ENCODE measurements at regions not wholly inside any gene's neighbourhood (a gene's known extent, or its start where the extent isn't known, plus 50 kb on each side); places are given as distances from the start of the nearest gene placed in this dataset.

GRCh38 chr10:7035126-7035761, 375.6 kb downstream of the SFMBT2 start:
- no peak for ATAC-seq
- H3K4me3 ChIP-seq = no peak overlapping the region
- WGBS, 4 donors = 66 to 76% (median 72%) methylated on average over 10 of the region's 10 CpGs
- H3K27ac ChIP-seq = no peak overlapping the region
- intact Hi-C loops (cut with DNase I) = loop anchor here in 1 of 10 donors (10.0 kb wide), 1 partner anchor 60 kb away; no protein-coding TSS in a partner anchor
- no peaks in the 10 kb centered on the region for H3K36me3 ChIP-seq
- DNase-seq = no peak
- H3K9me3 ChIP-seq = no peaks in the 10 kb centered on the region
- TF ChIP-seq, protein P1, sequence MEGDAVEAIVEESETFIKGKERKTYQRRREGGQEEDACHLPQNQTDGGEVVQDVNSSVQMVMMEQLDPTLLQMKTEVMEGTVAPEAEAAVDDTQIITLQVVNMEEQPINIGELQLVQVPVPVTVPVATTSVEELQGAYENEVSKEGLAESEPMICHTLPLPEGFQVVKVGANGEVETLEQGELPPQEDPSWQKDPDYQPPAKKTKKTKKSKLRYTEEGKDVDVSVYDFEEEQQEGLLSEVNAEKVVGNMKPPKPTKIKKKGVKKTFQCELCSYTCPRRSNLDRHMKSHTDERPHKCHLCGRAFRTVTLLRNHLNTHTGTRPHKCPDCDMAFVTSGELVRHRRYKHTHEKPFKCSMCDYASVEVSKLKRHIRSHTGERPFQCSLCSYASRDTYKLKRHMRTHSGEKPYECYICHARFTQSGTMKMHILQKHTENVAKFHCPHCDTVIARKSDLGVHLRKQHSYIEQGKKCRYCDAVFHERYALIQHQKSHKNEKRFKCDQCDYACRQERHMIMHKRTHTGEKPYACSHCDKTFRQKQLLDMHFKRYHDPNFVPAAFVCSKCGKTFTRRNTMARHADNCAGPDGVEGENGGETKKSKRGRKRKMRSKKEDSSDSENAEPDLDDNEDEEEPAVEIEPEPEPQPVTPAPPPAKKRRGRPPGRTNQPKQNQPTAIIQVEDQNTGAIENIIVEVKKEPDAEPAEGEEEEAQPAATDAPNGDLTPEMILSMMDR (IDR thresholded peaks at IDR 0.05) = no peak
- TF ChIP-seq POLR2A (IDR thresholded peaks at IDR 0.05) = no peak
- H3K4me1 ChIP-seq = no peaks in the 10 kb centered on the region
- peaks cover 0 to 3% (median 0%) of the 10 kb centered on the region in 9 donors for H3K27me3 ChIP-seq

DNA sequence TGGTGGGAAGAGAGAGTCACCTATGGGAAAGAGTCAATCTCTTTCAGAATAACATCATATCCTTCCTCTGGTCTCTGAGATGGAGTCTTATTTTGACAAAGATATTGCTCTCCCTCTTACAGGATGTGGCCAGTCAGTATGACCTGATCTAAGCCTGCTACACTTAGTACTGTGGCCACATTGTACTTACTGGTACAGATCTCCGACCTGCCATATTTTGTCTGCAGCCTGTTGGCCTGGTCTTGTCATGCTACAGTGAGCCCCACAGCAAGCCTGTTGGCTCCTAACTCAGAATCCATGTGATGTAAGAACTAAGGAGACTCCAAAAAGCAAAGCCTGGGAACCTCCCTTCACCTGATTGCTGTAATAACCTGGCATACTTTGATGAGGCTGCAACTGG, 377.8 kb downstream of the SFMBT2 start:
- 76 to 90% (median 82%) methylated on average over 1 of the region's 1 CpG for WGBS, 4 donors
- Histone ChIP-seq H3K9me3 (no peaks in the 10 kb centered on the region), H3K27me3 (no peaks in the 10 kb centered on the region), H3K36me3 (no peaks in the 10 kb centered on the region), H3K27ac (no peak overlapping the region), H3K4me3 (no peak overlapping the region), H3K4me1 (peaks cover 0 to 14% (median 0%) of the 10 kb centered on the region in 12 donors)
- ATAC-seq (no peak), DNase-seq (no peak)
- no peak for TF ChIP-seq POLR2A (IDR thresholded peaks at IDR 0.05)
- TF ChIP-seq, protein P1 (IDR thresholded peaks at IDR 0.05) = no peak
- intact Hi-C loops (cut with DNase I) = loop anchor here in 1 of 10 donors (10.0 kb wide), 1 partner anchor 58 kb away; no protein-coding TSS in a partner anchor

DNA sequence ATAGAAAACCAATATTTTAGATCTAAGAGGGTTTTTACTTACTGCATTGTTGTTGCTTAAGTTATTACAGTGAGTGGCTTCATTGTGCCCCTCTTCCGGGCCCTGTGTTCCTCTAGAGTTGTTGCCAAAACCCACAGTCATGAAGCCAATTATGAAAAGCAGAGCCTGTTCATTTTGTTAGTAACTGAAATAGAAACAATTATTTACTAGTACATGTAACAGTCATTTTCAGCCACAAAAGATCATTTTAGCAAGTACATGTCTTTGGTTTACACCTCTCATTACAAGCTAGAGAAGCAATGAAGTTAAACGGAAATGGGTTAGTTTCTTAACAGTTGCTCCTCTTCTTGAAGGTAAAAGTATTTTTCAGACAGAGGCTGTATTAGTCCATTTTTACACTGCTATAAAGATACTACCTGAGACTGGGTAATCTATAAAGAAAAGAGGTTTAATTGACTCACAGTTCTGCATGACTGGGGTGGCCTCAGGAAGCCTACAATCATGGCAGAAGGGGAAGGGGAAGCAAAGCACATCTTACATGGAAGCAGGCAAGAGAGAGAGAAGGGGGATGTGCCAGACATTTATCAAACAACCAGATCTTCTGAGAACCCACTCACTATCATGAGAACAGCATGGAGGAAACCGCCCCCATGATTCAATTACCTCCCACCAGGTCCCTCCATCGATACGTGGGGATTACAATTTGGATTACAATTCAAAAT, 380.5 kb downstream of the SFMBT2 start:
- Histone ChIP-seq H3K27ac (peak overlapping the region in 1 of 12 donors; percentile 63), H3K4me3 (no peak overlapping the region), H3K4me1 (peaks cover 0 to 21% (median 0%) of the 10 kb centered on the region in 12 donors), H3K36me3 (no peaks in the 10 kb centered on the region), H3K9me3 (no peaks in the 10 kb centered on the region), H3K27me3 (no peaks in the 10 kb centered on the region)
- no peak for DNase-seq
- ATAC-seq = no peak
- WGBS, 4 donors = 79 to 88% (median 85%) methylated on average over 5 of the region's 5 CpGs
- TF ChIP-seq, protein P1 (IDR thresholded peaks at IDR 0.05) = no peak
- TF ChIP-seq POLR2A (IDR thresholded peaks at IDR 0.05) = no peak
- intact Hi-C loops (cut with DNase I) = loop anchor here in 1 of 10 donors (10.0 kb wide), 1 partner anchor 55 kb away; no protein-coding TSS in a partner anchor

- Histone ChIP-seq H3K27ac (peak overlapping the region in 1 of 12 donors; percentile 63), H3K36me3 (no peaks in the 10 kb centered on the region), H3K9me3 (no peaks in the 10 kb centered on the region), H3K27me3 (no peaks in the 10 kb centered on the region), H3K4me1 (peaks cover 0 to 21% (median 0%) of the 10 kb centered on the region in 12 donors), H3K4me3 (no peak overlapping the region)
- intact Hi-C loops (cut with DNase I) = loop anchor here in 1 of 10 donors (10.0 kb wide), 1 partner anchor 55 kb away; no protein-coding TSS in a partner anchor
- WGBS, 4 donors = 5 to 50% (median 39%) methylated on average over 1 of the region's 1 CpG
- no peak for DNase-seq
- no peak for ATAC-seq
- TF ChIP-seq, protein P1 (IDR thresholded peaks at IDR 0.05) = no peak
- no peak for TF ChIP-seq POLR2A (IDR thresholded peaks at IDR 0.05)
Observed at GRCh38 chr10:7029672-7030071, 381.2 kb downstream of the SFMBT2 start.
